ENCODE measurements at regions not wholly inside any gene's neighbourhood (a gene's known extent, or its start where the extent isn't known, plus 50 kb on each side); places are given as distances from the start of the nearest gene placed in this dataset.

- no peak overlapping the region for H2AFZ ChIP-seq (ENCODE audit: low read length)
- no peaks in the 10 kb centered on the region for H3K27me3 ChIP-seq (ENCODE audit: insufficient read depth, low read length)
- H3K79me2 ChIP-seq (ENCODE audit: insufficient read depth, low read length) = no peaks in the 10 kb centered on the region
- H4K20me1 ChIP-seq (ENCODE audit: insufficient read depth, low read length) = no peaks in the 10 kb centered on the region
- no peaks in the 10 kb centered on the region for H3K9me3 ChIP-seq (ENCODE audit: low read length)
- no peaks in the 10 kb centered on the region for H3K36me3 ChIP-seq (ENCODE audit: insufficient read depth, low read length)
- no peak for TF ChIP-seq EZH2 (IDR thresholded peaks at IDR 0.05; ENCODE audit: borderline replicate concordance, low read length)
- no peak for TF ChIP-seq CTCF (IDR thresholded peaks at IDR 0.05; ENCODE audit: low read length)
- no peak overlapping the region for H3K4me2 ChIP-seq (ENCODE audit: low read length)
- H3K9me2 ChIP-seq (ENCODE audit: low read depth, low read length) = no peaks in the 10 kb centered on the region; the same call in 1 of the 2 replicates
- no peak overlapping the region for H3K4me3 ChIP-seq (ENCODE audit: low read depth, low read length, poor library complexity, severe bottlenecking)
- H3F3A ChIP-seq (ENCODE audit: insufficient read depth, low read length) = no peaks in the 10 kb centered on the region
- no peaks in the 10 kb centered on the region for H3K4me1 ChIP-seq (ENCODE audit: insufficient read depth, low read length, severe bottlenecking)
- H3K9ac ChIP-seq (ENCODE audit: low read length) = no peak overlapping the region
- H3K27ac ChIP-seq (ENCODE audit: low read depth, low read length, poor library complexity, severe bottlenecking) = no peak overlapping the region
These were observed 473.1 kb upstream of the GJE1 start for GRCh38 chr6:141659582-141659981.

- H4K20me1 ChIP-seq (ENCODE audit: insufficient read depth, low read length) = no peaks in the 10 kb centered on the region
- no peak overlapping the region for H3K4me3 ChIP-seq (ENCODE audit: low read depth, low read length, poor library complexity, severe bottlenecking)
- no peaks in the 10 kb centered on the region for H3F3A ChIP-seq (ENCODE audit: insufficient read depth, low read length)
- no peak overlapping the region for H3K4me2 ChIP-seq (ENCODE audit: low read length)
- no peaks in the 10 kb centered on the region; the same call in 1 of the 2 replicates for H3K9me2 ChIP-seq (ENCODE audit: low read depth, low read length)
- H3K27me3 ChIP-seq (ENCODE audit: insufficient read depth, low read length) = no peaks in the 10 kb centered on the region
- TF ChIP-seq CTCF (IDR thresholded peaks at IDR 0.05; ENCODE audit: low read length) = no peak
- TF ChIP-seq EZH2 (IDR thresholded peaks at IDR 0.05; ENCODE audit: borderline replicate concordance, low read length) = no peak
- H3K36me3 ChIP-seq (ENCODE audit: insufficient read depth, low read length) = no peaks in the 10 kb centered on the region
- no peaks in the 10 kb centered on the region for H3K79me2 ChIP-seq (ENCODE audit: insufficient read depth, low read length)
- H2AFZ ChIP-seq (ENCODE audit: low read length) = no peak overlapping the region
- H3K4me1 ChIP-seq (ENCODE audit: insufficient read depth, low read length, severe bottlenecking) = no peaks in the 10 kb centered on the region
- H3K27ac ChIP-seq (ENCODE audit: low read depth, low read length, poor library complexity, severe bottlenecking) = no peak overlapping the region
- no peak overlapping the region for H3K9ac ChIP-seq (ENCODE audit: low read length)
- H3K9me3 ChIP-seq (ENCODE audit: low read length) = no peaks in the 10 kb centered on the region
These were observed 474.0 kb upstream of the GJE1 start for GRCh38 chr6:141658696-141659095.

GRCh38 chr6:141657812-141658211, 474.9 kb upstream of the GJE1 start:
- Histone ChIP-seq H3K27ac (ENCODE audit: low read depth, low read length, poor library complexity, severe bottlenecking) (no peak overlapping the region), H3K4me1 (ENCODE audit: insufficient read depth, low read length, severe bottlenecking) (no peaks in the 10 kb centered on the region), H3K9me2 (ENCODE audit: low read depth, low read length) (no peaks in the 10 kb centered on the region; the same call in 1 of the 2 replicates), H3K4me2 (ENCODE audit: low read length) (no peak overlapping the region), H3K4me3 (ENCODE audit: low read depth, low read length, poor library complexity, severe bottlenecking) (no peak overlapping the region), H2AFZ (ENCODE audit: low read length) (no peak overlapping the region), H4K20me1 (ENCODE audit: insufficient read depth, low read length) (no peaks in the 10 kb centered on the region), H3K9me3 (ENCODE audit: low read length) (no peaks in the 10 kb centered on the region), H3K27me3 (ENCODE audit: insufficient read depth, low read length) (no peaks in the 10 kb centered on the region), H3F3A (ENCODE audit: insufficient read depth, low read length) (no peaks in the 10 kb centered on the region), H3K9ac (ENCODE audit: low read length) (no peak overlapping the region), H3K79me2 (ENCODE audit: insufficient read depth, low read length) (no peaks in the 10 kb centered on the region), H3K36me3 (ENCODE audit: insufficient read depth, low read length) (no peaks in the 10 kb centered on the region)
- TF ChIP-seq EZH2 (IDR thresholded peaks at IDR 0.05; ENCODE audit: borderline replicate concordance, low read length) = no peak
- TF ChIP-seq CTCF (IDR thresholded peaks at IDR 0.05; ENCODE audit: low read length) = no peak
